HCT116 (cell line): ENCODE measurements at regions not wholly inside any gene's neighbourhood (a gene's known extent, or its start where the extent isn't known, plus 50 kb on each side); places are given as distances from the start of the nearest gene placed in this dataset.

Experiments
- ATAC-seq: fragments of 200-7000 bp; cut with Tn5 transposase; 2 replicates; pipeline ENCODE4 v1.9.1; 2020; ENCODE audit warnings: mild to moderate bottlenecking, moderate library complexity
- BruUV-seq: library from RNA; stranded (reverse); fragments of 400-500 nt; replicated peaks from 2 replicates; lab custom pipeline; 2021; lab: Mats Ljungman, UMichigan
- CTCF ChIA-PET: fragments of 300-600 bp; sonication (Branson Sonifier 250); formaldehyde crosslinking; loops from one replicate; lab custom pipeline; 2021; ENCODE audit warnings: antibody characterized with exemption; lab: Charles Lee
- POLR2A ChIA-PET: fragments of 300-600, 350-600 bp; sonication (Branson Sonifier 250); formaldehyde crosslinking; loops from one replicate; lab custom pipeline; 2021; ENCODE audit warnings: antibody characterized with exemption; lab: Charles Lee
- RAD21 ChIA-PET, 2 experiments: fragments of 300-600 bp; sonication (Branson Sonifier 250); formaldehyde crosslinking; loops; one replicate each; lab custom pipeline; 2023; ENCODE audit warnings: low total read pairs in 2 of 2; ENCODE audit not compliant: uncharacterized antibody in 2 of 2, unreplicated experiment in 2 of 2, low non-redundant PET in 1 of 2; lab: Charles Lee
- DNase-seq: peaks from one replicate; pipeline ENCODE4 v3.0.0-alpha.2; 2010; ENCODE audit warnings: low read depth, low spot score
- H2AFZ ChIP-seq: fragments of 200-600 bp; shearing (Covaris generic), sonication (generic); 2 replicates; pipeline ENCODE4 v1.6.1; 2017; ENCODE audit warnings: low read depth, mixed run types, mixed read lengths, antibody characterized with exemption, low read length; ENCODE audit not compliant: poor library complexity, severe bottlenecking
- H3K27ac ChIP-seq: 2 replicates; pipeline ENCODE4 v1.5.1; 2012; ENCODE audit warnings: low read depth, low read length
- H3K27me3 ChIP-seq: fragments of 200-600 bp; sonication (generic); 2 replicates; pipeline ENCODE4 v1.6.1; 2016; ENCODE audit warnings: mixed run types, low read length, mixed read lengths; ENCODE audit not compliant: insufficient read depth
- H3K36me3 ChIP-seq, 2 experiments: fragments of 200-500 bp in 1 of 2; fragments of 200-600 bp in 1 of 2; sonication (Bioruptor generic) in 1 of 2; sonication (generic) in 1 of 2; 2 replicates each; pipeline versions ENCODE4 v1.5.1 to v1.6.1; 2014 to 2016; ENCODE audit warnings: low read length in 2 of 2, inconsistent platforms in 1 of 2, mixed read lengths in 1 of 2, mixed run types in 1 of 2; ENCODE audit not compliant: insufficient read depth in 2 of 2, control insufficient read depth in 1 of 2
- H3K4me1 ChIP-seq, 2 experiments: fragments of 200-600 bp in 1 of 2; sonication (generic) in 1 of 2; 2 replicates each; pipeline versions ENCODE4 v1.5.1 to v1.6.1; 2012 to 2017; ENCODE audit warnings: low read length in 2 of 2, inconsistent platforms in 1 of 2, mild to moderate bottlenecking in 1 of 2, mixed read lengths in 1 of 2, mixed run types in 1 of 2, moderate library complexity in 1 of 2; ENCODE audit not compliant: insufficient read depth in 2 of 2, control insufficient read depth in 1 of 2
- H3K4me2 ChIP-seq: fragments of 200-600 bp; sonication (generic); 2 replicates; pipeline ENCODE4 v1.6.1; 2017; ENCODE audit warnings: mixed run types, low read length, mixed read lengths
- H3K4me3 ChIP-seq, 2 experiments: fragments of 200-600 bp in 1 of 2; sonication (generic) in 1 of 2; replicated peaks in 1 of 2; 2 replicates each; pipeline ENCODE4 v1.5.1; 2011 to 2016; ENCODE audit warnings: low read length in 2 of 2, control low read depth in 1 of 2, low read depth in 1 of 2, mild to moderate bottlenecking in 1 of 2, mixed read lengths in 1 of 2, mixed run types in 1 of 2
- H3K79me2 ChIP-seq: fragments of 200-600 bp; sonication (generic); 2 replicates; pipeline ENCODE4 v1.6.1; 2017; ENCODE audit warnings: mild to moderate bottlenecking, mixed run types, low read length, moderate library complexity, mixed read lengths; ENCODE audit not compliant: insufficient read depth
- H3K9ac ChIP-seq: fragments of 200-600 bp; sonication (generic); 2 replicates; pipeline ENCODE4 v1.6.1; 2016; ENCODE audit warnings: low read length, mixed read lengths
- H3K9me2 ChIP-seq: fragments of 200-600 bp; sonication (generic), shearing (Covaris generic); 2 replicates; pipeline ENCODE4 v1.6.1; 2017; ENCODE audit warnings: mixed run types, mild to moderate bottlenecking, moderate library complexity; ENCODE audit not compliant: insufficient read depth
- H3K9me3 ChIP-seq, 2 experiments: fragments of 200-500 bp in 1 of 2; fragments of 200-600 bp in 1 of 2; sonication (Bioruptor generic) in 1 of 2; sonication (generic) in 1 of 2; 2 replicates each; pipeline ENCODE4 v1.6.1; 2014 to 2017; ENCODE audit warnings: low read length in 2 of 2, mixed read lengths in 2 of 2, inconsistent platforms in 1 of 2, low read depth in 1 of 2, mild to moderate bottlenecking in 1 of 2, mixed run types in 1 of 2, moderate library complexity in 1 of 2; ENCODE audit not compliant: control insufficient read depth in 1 of 2, insufficient read depth in 1 of 2
- H4K20me1 ChIP-seq: fragments of 200-600 bp; sonication (generic), shearing (Covaris generic); 2 replicates; pipeline ENCODE4 v1.6.1; 2017; ENCODE audit warnings: mixed run types, mild to moderate bottlenecking, moderate library complexity; ENCODE audit not compliant: insufficient read depth
- ATF3 ChIP-seq: IDR thresholded peaks from 2 replicates; pipeline ENCODE4 v1.6.1; 2012
- CBX3 ChIP-seq: IDR thresholded peaks from 2 replicates; pipeline ENCODE4 v1.6.1; 2012; ENCODE audit warnings: low read depth
- CTCF ChIP-seq, 3 experiments: fragments of 200-600 bp in 1 of 3; sonication (generic) in 1 of 3; IDR thresholded peaks in 2 of 3; conservative IDR thresholded peaks in 1 of 3; 2 replicates each; pipeline ENCODE4 v1.5.1; 2012 to 2017; ENCODE audit warnings: low read depth in 2 of 3, low read length in 2 of 3, antibody characterized with exemption in 1 of 3, borderline replicate concordance in 1 of 3, control low read depth in 1 of 3, mild to moderate bottlenecking in 1 of 3, mixed read lengths in 1 of 3, mixed run types in 1 of 3, moderate library complexity in 1 of 3; ENCODE audit not compliant: insufficient read depth in 1 of 3
- ELF1 ChIP-seq: IDR thresholded peaks from 2 replicates; pipeline ENCODE4 v1.6.1; 2012; ENCODE audit warnings: low read depth, borderline replicate concordance
- EZH2 ChIP-seq: fragments of 200-600 bp; sonication (generic); IDR thresholded peaks from 2 replicates; pipeline ENCODE4 v1.6.1; 2017; ENCODE audit warnings: antibody characterized with exemption, mixed run types
- FOSL1 ChIP-seq: IDR thresholded peaks from 2 replicates; pipeline ENCODE4 v1.6.1; 2012; ENCODE audit warnings: low read depth
- JUND ChIP-seq: IDR thresholded peaks from 2 replicates; pipeline ENCODE4 v1.6.1; 2012
- MAX ChIP-seq: IDR thresholded peaks from 2 replicates; pipeline ENCODE4 v1.6.1; 2012
- POLR2A ChIP-seq: IDR thresholded peaks from 2 replicates; pipeline ENCODE4 v1.7.0; 2011; ENCODE audit warnings: borderline replicate concordance; ENCODE audit not compliant: insufficient read depth, insufficient read length; ENCODE audit errors: extremely low read depth
- POLR2AphosphoS5 ChIP-seq: IDR thresholded peaks from 2 replicates; pipeline ENCODE4 v1.6.1; 2011; ENCODE audit warnings: mild to moderate bottlenecking, low read depth, low read length, moderate library complexity
- RAD21 ChIP-seq: IDR thresholded peaks from 2 replicates; pipeline ENCODE4 v1.6.1; 2012; ENCODE audit warnings: low read depth, mild to moderate bottlenecking
- REST ChIP-seq: IDR thresholded peaks from 2 replicates; pipeline ENCODE4 v1.6.1; 2012; ENCODE audit warnings: low read depth
- SIN3A ChIP-seq: IDR thresholded peaks from 2 replicates; pipeline ENCODE4 v1.6.1; 2012; ENCODE audit warnings: low read depth
- SP1 ChIP-seq: IDR thresholded peaks from 2 replicates; pipeline ENCODE4 v1.6.1; 2012; ENCODE audit warnings: low read depth
- SRF ChIP-seq: IDR thresholded peaks from 2 replicates; pipeline ENCODE4 v1.6.1; 2012; ENCODE audit warnings: low read depth
- TCF7L2 ChIP-seq: IDR thresholded peaks from 2 replicates; pipeline ENCODE4 v1.7.0; 2011; ENCODE audit warnings: borderline replicate concordance, inconsistent platforms; ENCODE audit not compliant: insufficient read depth, insufficient read length; ENCODE audit errors: extremely low read depth
- YY1 ChIP-seq: IDR thresholded peaks from 2 replicates; pipeline ENCODE4 v1.6.1; 2011; ENCODE audit warnings: low read length, low read depth, moderate library complexity, mild to moderate bottlenecking; ENCODE audit not compliant: insufficient replicate concordance; ENCODE audit errors: extremely low read depth
- ZBTB33 ChIP-seq: IDR thresholded peaks from 2 replicates; pipeline ENCODE4 v1.6.1; 2011; ENCODE audit warnings: mild to moderate bottlenecking, low read length, moderate library complexity; ENCODE audit not compliant: insufficient replicate concordance; ENCODE audit errors: extremely low read depth
- ZFX ChIP-seq: fragments of 450-650 bp; IDR thresholded peaks from 2 replicates; pipeline ENCODE4 v1.6.1; 2017
- ZNF274 ChIP-seq: fragments of 200-500 bp; sonication (Bioruptor generic); IDR thresholded peaks from 2 replicates; pipeline ENCODE4 v1.6.1; 2014; ENCODE audit warnings: mild to moderate bottlenecking, low read depth, low read length, inconsistent platforms
- intact Hi-C: fragments of 100-400 bp; cut with micrococcal nuclease; formaldehyde crosslinking; loops from 2 replicates; pipeline ENCODE4 v1.10.0; 2022

GRCh38 chr18:28256166-28256565, 79.2 kb upstream of the CDH2 start:
- Histone ChIP-seq H3K27me3 (no peaks in the 10 kb centered on the region), H4K20me1 (no peaks in the 10 kb centered on the region), H3K9ac (no peak overlapping the region), H3K27ac (no peak overlapping the region), H3K79me2 (no peaks in the 10 kb centered on the region), H3K36me3 (no peaks in the 10 kb centered on the region), H3K4me1 (no peaks in the 10 kb centered on the region), H2AFZ (no peak overlapping the region), H3K9me3 (no peaks in the 10 kb centered on the region)
- ChIA-PET CTCF (no interaction called here), POLR2A (no interaction called here)
- no peak for DNase-seq
- intact Hi-C loops = no loop called here
- no TSS peak for BruUV-seq
- TF ChIP-seq SIN3A (no peak), REST (no peak), ZBTB33 (no peak), ELF1 (no peak), ZNF274 (no peak), TCF7L2 (no peak), CTCF (IDR thresholded peaks at IDR 0.05 in 2 of 3, conservative IDR thresholded peaks at IDR 0.05 in 1 of 3; ENCODE audit: borderline replicate concordance in 1 of 3, insufficient read depth in 1 of 3, low read depth in 2 of 3, low read length in 2 of 3) (no peak), ZFX (no peak), POLR2AphosphoS5 (no peak), MAX (no peak), JUND (no peak), EZH2 (no peak), YY1 (no peak), RAD21 (no peak), POLR2A (no peak), ATF3 (no peak), SP1 (no peak), SRF (no peak), CBX3 (no peak), FOSL1 (no peak)
- TF ChIP-seq, all 23 proteins: peak for 0
- Histone ChIP-seq H3K4me3 (no peak overlapping the region), H3K9me2 (no peaks in the 10 kb centered on the region), H3K4me2 (no peak overlapping the region)
- RAD21 ChIA-PET = no interaction called here
- ATAC-seq = no peak
